Fibroblast of lung (primary cell): ENCODE measurements at regions not wholly inside any gene's neighbourhood (a gene's known extent, or its start where the extent isn't known, plus 50 kb on each side); places are given as distances from the start of the nearest gene placed in this dataset.

ENCODE experiments used
- DNase-seq, 2 donors: peaks; one replicate each; pipeline versions ENCODE4 v3.0.0 to v3.0.0-alpha.2; 2010; ENCODE audit warnings: low read depth in 2 of 2
- H2AFZ ChIP-seq: 2 replicates; pipeline ENCODE4 v1.5.1; 2012; ENCODE audit warnings: low read length, control low read depth, inconsistent platforms
- H3K27ac ChIP-seq: 2 replicates; pipeline ENCODE4 v1.5.1; 2011; ENCODE audit warnings: low read length, control low read depth; ENCODE audit not compliant: insufficient read depth
- H3K27me3 ChIP-seq: 2 replicates; pipeline ENCODE4 v1.5.1; 2011; ENCODE audit warnings: mild to moderate bottlenecking, low read length; ENCODE audit not compliant: control insufficient read depth, insufficient read depth
- H3K36me3 ChIP-seq: 2 replicates; pipeline ENCODE4 v1.5.1; 2011; ENCODE audit warnings: low read length; ENCODE audit not compliant: control insufficient read depth, insufficient read depth
- H3K4me1 ChIP-seq: 2 replicates; pipeline ENCODE4 v1.5.1; 2011; ENCODE audit warnings: low read length; ENCODE audit not compliant: control insufficient read depth, insufficient read depth; ENCODE audit errors: extremely low read depth
- H3K4me2 ChIP-seq: 2 replicates; pipeline ENCODE4 v1.5.1; 2011; ENCODE audit warnings: low read length, control low read depth; ENCODE audit not compliant: insufficient read depth; ENCODE audit errors: extremely low read depth
- H3K4me3 ChIP-seq, 4 experiments: fragments of 200-600 bp in 1 of 4; sonication (generic) in 1 of 4; replicated peaks in 1 of 4; 2 replicates each; pipeline ENCODE4 v1.5.1; 2011 to 2016; ENCODE audit warnings: low read length in 4 of 4, low read depth in 3 of 4, mild to moderate bottlenecking in 3 of 4, control low read depth in 2 of 4, inconsistent platforms in 1 of 4, mixed read lengths in 1 of 4; ENCODE audit not compliant: insufficient read depth in 1 of 4; ENCODE audit errors: control extremely low read depth in 1 of 4
- H3K79me2 ChIP-seq: 2 replicates; pipeline ENCODE4 v1.5.1; 2012; ENCODE audit warnings: mild to moderate bottlenecking, low read length, inconsistent platforms; ENCODE audit not compliant: control insufficient read depth, insufficient read depth
- H3K9ac ChIP-seq: 2 replicates; pipeline ENCODE4 v1.5.1; 2011; ENCODE audit warnings: mild to moderate bottlenecking, low read length, control low read depth; ENCODE audit not compliant: insufficient read depth
- H3K9me3 ChIP-seq: 2 replicates; pipeline ENCODE4 v1.5.1; 2012; ENCODE audit warnings: low read depth, low read length; ENCODE audit not compliant: control insufficient read depth, insufficient read depth
- H4K20me1 ChIP-seq: 2 replicates; pipeline ENCODE4 v1.5.1; 2011; ENCODE audit warnings: low read length; ENCODE audit not compliant: control insufficient read depth, insufficient read depth; ENCODE audit errors: extremely low read depth
- CTCF ChIP-seq, 2 donors: IDR thresholded peaks in 1 of 2; conservative IDR thresholded peaks in 1 of 2; 1 replicate in 1 of 2; 2 replicates in 1 of 2; pipeline ENCODE4 v1.5.1; 2011 to 2012; ENCODE audit warnings: low read length in 2 of 2, control low read depth in 1 of 2, inconsistent platforms in 1 of 2, low read depth in 1 of 2, mild to moderate bottlenecking in 1 of 2
- EZH2 ChIP-seq: IDR thresholded peaks from 2 replicates; pipeline ENCODE4 v1.5.1; 2012; ENCODE audit warnings: low read length, control low read depth, mild to moderate bottlenecking; ENCODE audit errors: missing control alignments

GRCh38 chr20:40195742-40196141 is 493.3 kb downstream of the MAFB start:
- Histone ChIP-seq H3K36me3 (no peaks in the 10 kb centered on the region), H4K20me1 (no peaks in the 10 kb centered on the region), H3K4me1 (no peaks in the 10 kb centered on the region), H3K27me3 (no peaks in the 10 kb centered on the region), H3K9me3 (no peaks in the 10 kb centered on the region), H3K4me2 (no peak overlapping the region), H3K79me2 (no peaks in the 10 kb centered on the region), H3K27ac (no peak overlapping the region), H2AFZ (no peak overlapping the region), H3K4me3 (no peak overlapping the region), H3K9ac (no peak overlapping the region)
- no peak for TF ChIP-seq CTCF (conservative IDR thresholded peaks at IDR 0.05 in 1 of 2, IDR thresholded peaks at IDR 0.05 in 1 of 2; ENCODE audit: low read depth in 1 of 2, low read length in 2 of 2)
- no peak for TF ChIP-seq EZH2
- no peak for DNase-seq

DNA sequence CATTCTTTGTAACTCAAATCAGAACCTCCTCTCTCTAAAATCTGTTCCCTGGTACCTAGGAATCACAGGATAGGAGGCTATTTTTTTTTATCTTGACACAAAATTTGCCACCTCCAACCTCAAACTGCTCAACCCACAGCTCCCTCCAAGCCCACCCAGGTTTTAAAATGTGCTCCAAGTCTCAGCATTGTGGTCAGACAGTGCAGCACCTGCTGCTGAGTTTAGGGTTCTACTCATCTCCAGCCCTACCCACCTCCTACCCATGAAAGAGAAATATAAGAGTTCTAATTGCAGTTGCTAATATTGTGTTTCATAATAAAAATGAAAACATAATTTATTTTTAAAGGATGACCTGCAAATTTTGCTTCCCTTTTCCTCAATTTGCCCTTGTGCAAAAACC is 496.5 kb downstream of the MAFB start:
- no peak for TF ChIP-seq EZH2
- TF ChIP-seq CTCF (conservative IDR thresholded peaks at IDR 0.05 in 1 of 2, IDR thresholded peaks at IDR 0.05 in 1 of 2; ENCODE audit: low read depth in 1 of 2, low read length in 2 of 2), result no peak
- H3K27ac ChIP-seq, result no peak overlapping the region
- no peak overlapping the region for H2AFZ ChIP-seq
- no peaks in the 10 kb centered on the region for H3K36me3 ChIP-seq
- no peaks in the 10 kb centered on the region for H3K27me3 ChIP-seq
- no peak overlapping the region for H3K4me2 ChIP-seq
- DNase-seq, result no peak
- no peaks in the 10 kb centered on the region for H4K20me1 ChIP-seq
- H3K79me2 ChIP-seq, result no peaks in the 10 kb centered on the region
- no peak overlapping the region for H3K9ac ChIP-seq
- H3K9me3 ChIP-seq, result no peaks in the 10 kb centered on the region
- H3K4me3 ChIP-seq, result no peak overlapping the region
- no peaks in the 10 kb centered on the region for H3K4me1 ChIP-seq

DNA sequence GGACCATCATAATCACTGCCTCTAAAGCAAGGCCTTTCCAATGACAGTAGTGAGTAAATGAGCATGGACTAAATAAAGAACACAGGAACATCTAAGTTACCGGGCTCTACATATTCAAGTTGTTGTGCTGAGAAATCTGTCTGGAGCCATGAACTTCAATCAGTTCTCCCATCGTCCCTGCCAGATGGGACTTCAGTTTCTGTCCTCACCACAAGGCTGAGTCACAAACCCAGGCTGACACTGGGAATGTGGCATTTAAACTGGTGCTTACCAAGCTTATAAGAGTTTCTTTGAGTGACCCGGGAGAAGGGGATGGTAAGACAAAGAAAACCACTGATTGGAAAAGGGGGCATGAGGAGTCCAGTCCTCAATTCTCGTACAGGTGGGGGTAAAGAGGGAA is 497.0 kb downstream of the MAFB start:
- H3K9me3 ChIP-seq, result no peaks in the 10 kb centered on the region
- no peak for DNase-seq
- TF ChIP-seq CTCF (conservative IDR thresholded peaks at IDR 0.05 in 1 of 2, IDR thresholded peaks at IDR 0.05 in 1 of 2; ENCODE audit: low read depth in 1 of 2, low read length in 2 of 2) (no peak), EZH2 (no peak)
- H3K4me3 ChIP-seq, result no peak overlapping the region
- H3K27ac ChIP-seq, result no peak overlapping the region
- H3K36me3 ChIP-seq, result no peaks in the 10 kb centered on the region
- H3K4me2 ChIP-seq, result no peak overlapping the region
- no peaks in the 10 kb centered on the region for H3K79me2 ChIP-seq
- H3K9ac ChIP-seq, result no peak overlapping the region
- H3K4me1 ChIP-seq, result no peaks in the 10 kb centered on the region
- H4K20me1 ChIP-seq, result no peaks in the 10 kb centered on the region
- no peaks in the 10 kb centered on the region for H3K27me3 ChIP-seq
- H2AFZ ChIP-seq, result no peak overlapping the region
